ENCODE measurements at regions not wholly inside any gene's neighbourhood (a gene's known extent, or its start where the extent isn't known, plus 50 kb on each side); places are given as distances from the start of the nearest gene placed in this dataset.

DNA sequence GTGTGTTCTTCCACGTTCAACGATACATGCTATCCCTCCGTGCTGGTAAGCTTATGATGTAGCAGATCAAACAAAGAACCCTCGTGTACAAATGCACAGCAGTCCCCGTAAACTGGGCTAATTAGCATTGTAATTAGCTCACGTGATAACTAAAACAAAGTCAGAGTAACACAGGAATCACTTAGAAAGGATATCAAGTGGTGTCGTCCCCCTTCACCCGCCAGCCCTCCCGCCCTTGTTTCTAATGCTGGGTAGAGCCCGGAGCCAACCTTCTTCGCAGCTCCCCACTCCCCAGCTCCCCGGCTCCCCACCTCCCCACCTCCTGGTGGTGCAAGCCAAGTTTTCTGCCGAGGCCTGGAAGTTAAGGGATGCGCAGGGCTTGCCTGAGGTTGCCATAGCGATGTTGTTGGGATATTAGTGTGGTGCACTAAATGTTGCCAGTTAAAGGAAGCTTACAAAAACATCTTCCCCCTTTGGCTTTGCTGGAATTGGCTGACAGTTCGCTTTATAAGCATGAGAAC is 357.9 kb upstream of the CCNH start:
- no peak for DNase-seq (ENCODE audit: low read depth)
- H3K4me3 ChIP-seq (ENCODE audit: low read depth, low read length) = no peak overlapping the region
- TF ChIP-seq, protein P1, sequence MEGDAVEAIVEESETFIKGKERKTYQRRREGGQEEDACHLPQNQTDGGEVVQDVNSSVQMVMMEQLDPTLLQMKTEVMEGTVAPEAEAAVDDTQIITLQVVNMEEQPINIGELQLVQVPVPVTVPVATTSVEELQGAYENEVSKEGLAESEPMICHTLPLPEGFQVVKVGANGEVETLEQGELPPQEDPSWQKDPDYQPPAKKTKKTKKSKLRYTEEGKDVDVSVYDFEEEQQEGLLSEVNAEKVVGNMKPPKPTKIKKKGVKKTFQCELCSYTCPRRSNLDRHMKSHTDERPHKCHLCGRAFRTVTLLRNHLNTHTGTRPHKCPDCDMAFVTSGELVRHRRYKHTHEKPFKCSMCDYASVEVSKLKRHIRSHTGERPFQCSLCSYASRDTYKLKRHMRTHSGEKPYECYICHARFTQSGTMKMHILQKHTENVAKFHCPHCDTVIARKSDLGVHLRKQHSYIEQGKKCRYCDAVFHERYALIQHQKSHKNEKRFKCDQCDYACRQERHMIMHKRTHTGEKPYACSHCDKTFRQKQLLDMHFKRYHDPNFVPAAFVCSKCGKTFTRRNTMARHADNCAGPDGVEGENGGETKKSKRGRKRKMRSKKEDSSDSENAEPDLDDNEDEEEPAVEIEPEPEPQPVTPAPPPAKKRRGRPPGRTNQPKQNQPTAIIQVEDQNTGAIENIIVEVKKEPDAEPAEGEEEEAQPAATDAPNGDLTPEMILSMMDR (IDR thresholded peaks at IDR 0.05; ENCODE audit: low read depth, low read length, missing control alignments) = no peak
- in situ Hi-C loops (cut with HindIII; ENCODE audit: low sequenced_read_pairs) = no loop called here

DNA sequence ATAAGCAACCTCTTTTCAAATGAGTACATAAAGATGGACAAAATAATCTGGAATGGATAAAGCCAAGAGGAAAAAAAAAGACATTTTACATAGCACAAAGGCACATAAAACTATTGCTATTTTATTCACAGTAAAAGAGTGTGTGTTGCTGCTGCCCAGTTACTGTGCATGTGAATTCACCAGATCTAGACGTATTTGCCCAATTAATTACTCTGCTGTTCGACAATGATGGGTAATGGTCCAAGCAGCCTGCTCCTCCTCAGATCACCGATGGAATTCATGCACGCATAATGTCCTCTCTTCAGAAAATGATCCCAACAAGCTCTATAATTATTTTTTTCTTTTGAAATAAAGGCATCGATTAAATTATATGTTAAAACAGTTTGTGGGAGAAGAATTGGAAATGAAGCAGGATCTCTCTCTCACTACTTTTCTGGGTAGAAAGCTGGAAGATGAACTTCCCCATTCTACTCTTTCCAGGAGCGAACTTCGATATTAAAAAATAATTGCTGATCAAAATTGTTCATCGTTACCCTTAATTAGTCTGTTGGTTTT is 357.4 kb upstream of the CCNH start:
- in situ Hi-C loops (cut with HindIII; ENCODE audit: low sequenced_read_pairs) = no loop called here
- TF ChIP-seq, protein P1 (IDR thresholded peaks at IDR 0.05; ENCODE audit: low read depth, low read length, missing control alignments) = no peak

DNA sequence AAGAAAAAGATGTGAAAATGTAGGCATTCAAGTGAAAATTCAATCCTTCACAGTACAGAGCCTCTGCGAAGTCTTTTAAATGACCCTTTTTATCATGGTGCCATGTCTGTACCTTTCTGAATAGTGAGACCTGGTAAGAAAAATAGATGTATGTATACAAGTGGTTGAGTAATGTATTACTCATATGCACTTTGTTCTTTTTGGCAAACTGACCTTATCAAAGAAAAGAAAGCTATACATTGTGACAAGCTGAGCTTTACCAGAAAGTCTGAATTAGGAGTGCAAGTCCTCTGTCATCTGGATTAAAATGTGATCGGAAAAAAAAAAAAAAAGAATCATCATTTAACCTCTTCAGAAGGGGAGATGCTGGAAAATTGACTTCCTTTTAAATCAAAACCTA is 356.4 kb upstream of the CCNH start:
- no peak overlapping the region for H3K4me3 ChIP-seq (ENCODE audit: low read depth, low read length)
- DNase-seq (ENCODE audit: low read depth) = no peak
- in situ Hi-C loops (cut with HindIII; ENCODE audit: low sequenced_read_pairs) = no loop called here
- TF ChIP-seq, protein P1 (IDR thresholded peaks at IDR 0.05; ENCODE audit: low read depth, low read length, missing control alignments) = no peak

More for the DNA sequence above, 357.4 kb upstream of the CCNH start:
- H3K4me3 ChIP-seq (ENCODE audit: low read depth, low read length) = no peak overlapping the region
- no peak for DNase-seq (ENCODE audit: low read depth)

DNA sequence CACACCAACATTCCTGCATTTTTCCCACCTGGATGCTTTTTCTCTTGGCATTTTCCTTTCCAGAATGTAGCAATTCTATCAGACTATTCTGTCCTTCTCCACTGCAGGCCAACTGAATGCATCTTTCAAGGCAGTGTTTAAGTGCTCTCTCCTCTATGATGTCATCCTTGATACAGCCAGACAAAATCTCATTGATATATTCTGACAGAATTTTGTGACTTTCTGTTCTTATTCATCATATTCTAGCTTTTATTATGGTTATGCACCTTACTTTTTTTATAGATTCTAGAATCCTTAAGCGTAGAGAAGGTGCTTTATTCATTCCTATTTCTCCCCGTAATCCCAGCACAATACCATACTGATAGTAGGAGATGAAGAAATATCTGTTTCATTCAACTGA is 355.5 kb upstream of the CCNH start:
- H3K4me3 ChIP-seq (ENCODE audit: low read depth, low read length) = no peak overlapping the region
- TF ChIP-seq, protein P1 (IDR thresholded peaks at IDR 0.05; ENCODE audit: low read depth, low read length, missing control alignments) = no peak
- no peak for DNase-seq (ENCODE audit: low read depth)
- in situ Hi-C loops (cut with HindIII; ENCODE audit: low sequenced_read_pairs) = no loop called here

DNA sequence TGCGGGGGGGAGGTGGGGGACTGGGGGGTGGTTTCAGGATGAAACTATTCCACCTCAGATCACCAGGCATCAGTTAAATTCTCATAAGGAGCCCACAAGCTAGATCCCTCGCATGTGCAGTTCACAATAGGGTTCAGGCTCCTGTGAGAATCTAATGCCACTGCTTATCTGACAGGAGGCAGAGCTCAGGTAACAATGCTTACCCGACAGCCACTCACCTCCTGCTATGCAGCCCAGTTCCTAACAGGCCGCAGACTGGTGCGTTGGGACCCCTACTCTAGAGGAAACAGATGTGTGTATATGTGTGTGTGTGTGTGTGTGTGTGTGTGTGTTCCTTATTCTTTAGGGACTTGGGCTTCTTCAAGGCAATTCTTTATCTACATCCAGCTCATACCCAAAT is 352.3 kb upstream of the CCNH start:
- TF ChIP-seq, protein P1 (IDR thresholded peaks at IDR 0.05; ENCODE audit: low read depth, low read length, missing control alignments) = no peak
- no peak for DNase-seq (ENCODE audit: low read depth)
- in situ Hi-C loops (cut with HindIII; ENCODE audit: low sequenced_read_pairs) = no loop called here
- no peak overlapping the region for H3K4me3 ChIP-seq (ENCODE audit: low read depth, low read length)

DNA sequence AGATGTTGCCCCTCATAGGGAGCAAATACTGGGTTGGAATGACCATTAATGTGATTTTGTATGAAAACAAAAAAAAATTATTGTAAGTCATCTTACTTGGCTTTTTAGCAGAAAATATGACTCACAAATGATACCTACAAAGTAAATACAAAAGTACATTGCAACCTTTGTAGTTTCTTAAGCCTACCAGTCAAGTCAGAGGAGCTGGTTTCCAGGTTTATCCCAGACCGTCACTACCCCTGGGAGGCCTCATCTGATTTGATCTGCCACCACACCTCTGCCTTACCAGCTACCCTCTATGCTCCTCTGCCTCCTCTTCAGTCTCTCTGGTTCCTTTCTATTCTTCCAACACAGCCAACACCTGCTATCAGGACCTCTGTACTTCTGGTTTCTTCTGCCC is 349.9 kb upstream of the CCNH start:
- TF ChIP-seq, protein P1 (IDR thresholded peaks at IDR 0.05; ENCODE audit: low read depth, low read length, missing control alignments) = no peak
- in situ Hi-C loops (cut with HindIII; ENCODE audit: low sequenced_read_pairs) = no loop called here
- DNase-seq (ENCODE audit: low read depth) = no peak
- no peak overlapping the region for H3K4me3 ChIP-seq (ENCODE audit: low read depth, low read length)

All from astrocyte of the cerebellum (primary cell).